Mesenchymal stem cell (in vitro differentiated cells and primary cell): ENCODE measurements at regions not wholly inside any gene's neighbourhood (a gene's known extent, or its start where the extent isn't known, plus 50 kb on each side); places are given as distances from the start of the nearest gene placed in this dataset.

Source experiments
- DNase-seq: peaks from one replicate; pipeline ENCODE4 v3.0.0-alpha.2; 2013
- H2AFZ ChIP-seq: one replicate; pipeline ENCODE4 v1.6.1; 2013; ENCODE audit warnings: low read depth, mild to moderate bottlenecking, control low read depth, inconsistent platforms, low read length, moderate library complexity
- H2AK5ac ChIP-seq: 2 replicates; pipeline ENCODE4 v1.6.1; 2013; ENCODE audit warnings: low read length, moderate library complexity, mild to moderate bottlenecking, inconsistent platforms; ENCODE audit not compliant: severe bottlenecking
- H2BK120ac ChIP-seq: one replicate; pipeline ENCODE4 v1.6.1; 2013; ENCODE audit warnings: low read depth, mild to moderate bottlenecking, inconsistent platforms, low read length, moderate library complexity
- H2BK12ac ChIP-seq, 2 experiments: one replicate each; pipeline ENCODE4 v1.6.1; 2013; ENCODE audit warnings: inconsistent platforms in 2 of 2, low read length in 2 of 2, mild to moderate bottlenecking in 2 of 2, moderate library complexity in 2 of 2, control low read depth in 1 of 2
- H2BK15ac ChIP-seq: one replicate; pipeline ENCODE4 v1.6.1; 2013; ENCODE audit warnings: mild to moderate bottlenecking, low read depth, inconsistent platforms; ENCODE audit not compliant: poor library complexity, severe bottlenecking
- H2BK5ac ChIP-seq: 2 replicates; pipeline ENCODE4 v1.6.1; 2013; ENCODE audit warnings: low read depth, mild to moderate bottlenecking, low read length, control low read depth, inconsistent platforms; ENCODE audit not compliant: poor library complexity, severe bottlenecking
- H3K14ac ChIP-seq, 2 experiments: one replicate each; pipeline ENCODE4 v1.6.1; 2013; ENCODE audit warnings: inconsistent platforms in 2 of 2, low read length in 2 of 2, control low read depth in 1 of 2, mild to moderate bottlenecking in 1 of 2, moderate library complexity in 1 of 2
- H3K18ac ChIP-seq, 2 experiments: one replicate each; pipeline ENCODE4 v1.6.1; 2013; ENCODE audit warnings: inconsistent platforms in 2 of 2, low read length in 2 of 2, control low read depth in 1 of 2, low read depth in 1 of 2, mild to moderate bottlenecking in 1 of 2
- H3K23ac ChIP-seq, 2 experiments: one replicate each; pipeline ENCODE4 v1.6.1; 2013; ENCODE audit warnings: inconsistent platforms in 2 of 2, low read length in 2 of 2, mild to moderate bottlenecking in 2 of 2, moderate library complexity in 2 of 2, control low read depth in 1 of 2
- H3K27ac ChIP-seq: 2 replicates; pipeline ENCODE4 v1.5.1; 2013; ENCODE audit warnings: mild to moderate bottlenecking, moderate library complexity, low read length, control low read depth, inconsistent platforms; ENCODE audit not compliant: poor library complexity, severe bottlenecking
- H3K27me3 ChIP-seq, 2 experiments: 2 replicates each; pipeline versions ENCODE4 v1.6.1 to v1.7.0; 2013; ENCODE audit warnings: low read length in 2 of 2, mild to moderate bottlenecking in 2 of 2, moderate library complexity in 2 of 2, control low read depth in 1 of 2, inconsistent platforms in 1 of 2; ENCODE audit not compliant: control insufficient read depth in 1 of 2, insufficient read depth in 1 of 2
- H3K36me3 ChIP-seq, 2 experiments: 2 replicates each; pipeline versions ENCODE4 v1.6.1 to v1.7.0; 2013; ENCODE audit warnings: low read length in 2 of 2, control low read depth in 1 of 2, inconsistent platforms in 1 of 2, low read depth in 1 of 2, mild to moderate bottlenecking in 1 of 2; ENCODE audit not compliant: insufficient read depth in 2 of 2, control insufficient read depth in 1 of 2
- H3K4ac ChIP-seq, 2 experiments: one replicate each; pipeline ENCODE4 v1.6.1; 2013; ENCODE audit warnings: inconsistent platforms in 2 of 2, low read length in 2 of 2, mild to moderate bottlenecking in 2 of 2, moderate library complexity in 2 of 2, control low read depth in 1 of 2, low read depth in 1 of 2
- H3K4me1 ChIP-seq: 2 replicates; pipeline ENCODE4 v1.6.1; 2013; ENCODE audit warnings: low read depth, low read length, control low read depth; ENCODE audit not compliant: control insufficient read depth, insufficient read depth
- H3K4me2 ChIP-seq: 2 replicates; pipeline ENCODE4 v1.6.1; 2013; ENCODE audit warnings: low read length, mild to moderate bottlenecking, inconsistent platforms; ENCODE audit not compliant: poor library complexity, severe bottlenecking
- H3K4me3 ChIP-seq, 2 experiments: 2 replicates each; pipeline versions ENCODE4 v1.5.1 to v1.7.0; 2013; ENCODE audit warnings: low read length in 2 of 2, mild to moderate bottlenecking in 2 of 2, control low read depth in 1 of 2, low read depth in 1 of 2; ENCODE audit not compliant: insufficient read depth in 1 of 2
- H3K79me1 ChIP-seq: replicated peaks from 2 replicates; pipeline ENCODE4 v1.6.1; 2013; ENCODE audit warnings: mild to moderate bottlenecking, control low read depth, low read length, inconsistent platforms; ENCODE audit not compliant: poor library complexity, severe bottlenecking
- H3K9ac ChIP-seq: 2 replicates; pipeline ENCODE4 v1.7.0; 2013; ENCODE audit warnings: mild to moderate bottlenecking, low read length, moderate library complexity
- H3K9me3 ChIP-seq: 2 replicates; pipeline ENCODE4 v1.7.0; 2013; ENCODE audit warnings: mild to moderate bottlenecking, low read length; ENCODE audit not compliant: control insufficient read depth
- H4K8ac ChIP-seq: one replicate; pipeline ENCODE4 v1.6.1; 2013; ENCODE audit warnings: inconsistent platforms, mild to moderate bottlenecking, low read length, moderate library complexity
- H4K91ac ChIP-seq: one replicate; pipeline ENCODE4 v1.6.1; 2013; ENCODE audit warnings: mild to moderate bottlenecking, low read length, inconsistent platforms
- WGBS: methylation state at CpG from one replicate; pipeline ENCODE4 v1.1.7; 2013; ENCODE audit warnings: mixed read lengths; 5-methylcytosine and 5-hydroxymethylcytosine counted together

DNA sequence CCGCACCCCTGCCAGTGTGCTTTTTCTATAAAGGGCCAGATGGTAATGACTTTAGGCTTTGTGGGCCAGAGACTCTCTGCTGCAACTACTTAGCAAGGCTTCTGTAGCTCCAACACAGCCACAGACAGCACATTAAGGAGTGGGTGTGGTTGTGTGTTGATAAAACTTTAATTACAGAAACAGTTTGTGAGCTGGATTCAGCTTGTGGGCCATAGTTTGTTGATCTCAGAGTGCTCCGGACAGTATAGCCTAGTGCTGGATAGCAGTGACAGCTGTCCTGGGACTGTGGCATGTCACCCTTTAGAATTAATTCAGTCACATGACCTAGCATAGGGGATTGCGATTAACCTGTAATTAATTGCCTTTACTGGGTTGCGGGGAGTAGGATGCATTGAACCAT lies 109.7 kb downstream of the ZNF664 start:
- H2BK12ac ChIP-seq, result no peak overlapping the region
- H3K36me3 ChIP-seq, result no peaks in the 10 kb centered on the region
- H3K27me3 ChIP-seq, result peaks cover 7 to 11% of the 10 kb centered on the region in 2 experiments
- no peak for DNase-seq
- H3K23ac ChIP-seq, result no peak overlapping the region
- H2BK120ac ChIP-seq, result no peak overlapping the region
- no peak overlapping the region for H3K18ac ChIP-seq
- H3K79me1 ChIP-seq, result no peaks in the 10 kb centered on the region
- H4K91ac ChIP-seq, result no peak overlapping the region
- no peaks in the 10 kb centered on the region for H3K9me3 ChIP-seq
- no peak overlapping the region for H3K27ac ChIP-seq
- H3K4me1 ChIP-seq, result no peaks in the 10 kb centered on the region
- no peak overlapping the region for H4K8ac ChIP-seq
- H2BK15ac ChIP-seq, result no peak overlapping the region
- no peak overlapping the region for H2AFZ ChIP-seq
- no peak overlapping the region for H2BK5ac ChIP-seq
- H3K9ac ChIP-seq, result no peak overlapping the region
- H3K14ac ChIP-seq, result no peak overlapping the region
- WGBS, result 100% methylated on average over 4 of the region's 4 CpGs
- no peak overlapping the region for H3K4ac ChIP-seq
- H3K4me3 ChIP-seq, result no peak overlapping the region
- no peak overlapping the region for H3K4me2 ChIP-seq
- no peak overlapping the region for H2AK5ac ChIP-seq

DNA sequence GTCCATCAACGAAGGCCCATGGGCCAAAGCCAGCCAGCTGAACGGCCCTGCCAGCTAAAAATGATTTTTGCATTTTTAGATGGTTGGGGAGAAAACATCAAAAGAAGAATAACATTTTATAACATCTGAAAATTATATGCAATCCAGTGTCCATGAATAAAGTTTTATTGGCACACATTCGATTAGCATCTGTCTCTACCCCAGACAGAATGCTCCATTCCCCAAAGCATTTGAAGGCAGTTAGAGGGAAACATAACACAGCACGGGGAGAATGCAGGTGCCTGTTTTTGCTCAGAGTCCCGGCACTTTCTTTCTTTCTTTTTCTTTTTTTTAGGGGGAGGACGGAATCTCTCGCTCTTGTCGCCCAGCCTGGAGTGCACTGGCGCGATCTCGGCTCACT lies 110.7 kb downstream of the ZNF664 start:
- H3K4me3 ChIP-seq, result no peak overlapping the region
- no peaks in the 10 kb centered on the region for H3K79me1 ChIP-seq
- no peak overlapping the region for H3K14ac ChIP-seq
- no peak overlapping the region for H3K4me2 ChIP-seq
- H3K4ac ChIP-seq, result no peak overlapping the region
- no peak for DNase-seq
- no peaks in the 10 kb centered on the region for H3K4me1 ChIP-seq
- H3K36me3 ChIP-seq, result no peaks in the 10 kb centered on the region
- no peak overlapping the region for H2AK5ac ChIP-seq
- H3K27ac ChIP-seq, result no peak overlapping the region
- H2BK12ac ChIP-seq, result no peak overlapping the region
- no peak overlapping the region for H2AFZ ChIP-seq
- H3K27me3 ChIP-seq, result peaks cover 3 to 11% of the 10 kb centered on the region in 2 experiments
- H3K18ac ChIP-seq, result no peak overlapping the region
- H2BK15ac ChIP-seq, result no peak overlapping the region
- H3K9ac ChIP-seq, result no peak overlapping the region
- no peak overlapping the region for H4K91ac ChIP-seq
- H4K8ac ChIP-seq, result no peak overlapping the region
- WGBS, result 87% methylated on average over 10 of the region's 11 CpGs
- no peak overlapping the region for H2BK5ac ChIP-seq
- no peaks in the 10 kb centered on the region for H3K9me3 ChIP-seq
- H2BK120ac ChIP-seq, result no peak overlapping the region
- no peak overlapping the region for H3K23ac ChIP-seq

DNA sequence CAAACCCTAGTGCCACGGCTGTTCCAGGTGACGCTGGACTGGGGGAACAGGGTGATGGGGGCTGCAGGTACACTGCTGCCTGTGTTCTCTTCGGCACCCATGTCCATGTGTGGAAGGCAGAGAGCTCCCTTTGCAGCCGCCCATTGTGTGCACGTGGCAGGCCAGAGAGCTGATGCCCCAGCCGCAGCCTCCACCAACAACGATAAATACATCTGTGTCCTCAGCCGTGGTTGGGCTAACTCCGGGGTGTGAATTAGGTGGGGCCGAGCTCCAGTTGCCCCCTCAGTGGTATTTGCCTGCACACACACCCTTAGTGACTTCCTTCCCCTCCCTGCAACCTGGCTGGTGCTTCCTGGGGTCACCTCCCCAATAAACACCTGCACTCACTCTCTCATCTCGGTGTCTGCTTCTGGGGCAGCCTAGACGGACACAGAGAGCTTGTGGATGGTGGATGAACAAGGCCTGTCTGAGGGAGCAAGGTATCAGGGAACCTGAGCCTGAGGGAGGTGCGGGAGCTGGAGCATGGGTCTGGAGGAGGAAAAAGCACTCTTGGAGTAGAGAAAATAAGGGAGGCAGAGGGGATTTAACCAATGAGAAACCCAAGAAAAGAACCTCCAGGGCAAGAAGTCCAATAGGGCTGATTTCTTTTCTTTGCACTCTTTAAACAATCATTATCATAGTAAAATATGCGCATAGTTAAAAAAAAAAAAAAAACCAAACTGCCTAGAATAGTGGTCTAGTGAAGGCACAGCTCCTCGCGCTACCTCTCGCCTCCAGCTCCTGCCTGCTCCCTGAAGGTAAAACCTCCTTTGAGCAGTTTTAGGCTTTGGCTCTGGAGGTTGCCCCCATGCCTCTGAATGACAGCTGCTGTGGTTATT lies 112.6 kb downstream of the ZNF664 start:
- Histone ChIP-seq H3K27ac (no peak overlapping the region), H3K79me1 (no peaks in the 10 kb centered on the region), H3K14ac (no peak overlapping the region), H4K8ac (no peak overlapping the region), H2BK15ac (no peak overlapping the region), H3K23ac (no peak overlapping the region), H3K9ac (no peak overlapping the region), H3K9me3 (no peaks in the 10 kb centered on the region), H2BK120ac (no peak overlapping the region), H3K27me3 (peaks cover 0 to 11% of the 10 kb centered on the region in 2 experiments), H2BK5ac (no peak overlapping the region), H3K36me3 (no peaks in the 10 kb centered on the region), H4K91ac (no peak overlapping the region), H3K4me3 (no peak overlapping the region), H3K18ac (no peak overlapping the region), H2AK5ac (no peak overlapping the region), H2BK12ac (no peak overlapping the region), H3K4ac (no peak overlapping the region), H2AFZ (no peak overlapping the region), H3K4me2 (no peak overlapping the region), H3K4me1 (no peaks in the 10 kb centered on the region)
- DNase-seq, result no peak
- WGBS, result 90% methylated on average over 17 of the region's 17 CpGs

DNA sequence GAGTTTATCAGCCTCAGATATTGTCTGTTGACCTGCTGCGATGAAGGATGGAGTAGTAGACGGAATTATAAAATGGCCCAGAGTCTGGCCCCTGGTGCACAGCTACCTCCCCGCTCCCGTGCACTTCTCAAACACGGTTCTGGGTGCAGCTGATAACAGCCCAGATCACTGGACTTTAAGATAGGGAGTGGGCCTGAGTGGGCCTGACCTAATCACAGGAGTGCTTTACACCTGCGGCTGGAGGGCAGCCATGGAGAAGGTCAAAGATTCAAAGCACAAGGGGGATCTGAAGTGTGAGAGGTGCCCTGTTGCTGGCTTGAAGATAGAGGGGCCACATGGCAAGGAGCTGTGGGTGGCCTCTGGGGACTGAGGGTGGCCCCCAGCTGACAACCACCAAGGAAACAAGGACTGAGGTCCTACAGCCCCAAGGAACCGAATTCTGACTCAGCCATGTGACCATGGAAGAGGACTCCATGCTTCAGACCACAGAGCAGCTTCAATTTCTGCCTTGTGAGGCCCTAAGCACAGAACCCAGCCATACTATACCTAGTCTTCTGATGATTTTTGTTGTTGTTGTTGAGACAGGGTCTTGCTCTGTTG lies 113.4 kb downstream of the ZNF664 start:
- no peak overlapping the region for H3K4ac ChIP-seq

More for the DNA sequence above, 113.4 kb downstream of the ZNF664 start:
- Histone ChIP-seq H3K27me3 (peaks cover 0 to 11% of the 10 kb centered on the region in 2 experiments), H3K36me3 (no peaks in the 10 kb centered on the region), H3K9ac (no peak overlapping the region), H3K14ac (no peak overlapping the region), H2BK5ac (no peak overlapping the region), H3K9me3 (no peaks in the 10 kb centered on the region), H3K4me2 (no peak overlapping the region), H4K91ac (no peak overlapping the region), H4K8ac (no peak overlapping the region), H3K4me3 (no peak overlapping the region), H3K23ac (no peak overlapping the region), H2AFZ (no peak overlapping the region), H3K79me1 (no peaks in the 10 kb centered on the region), H3K4me1 (no peaks in the 10 kb centered on the region), H2AK5ac (no peak overlapping the region), H2BK120ac (no peak overlapping the region), H2BK12ac (no peak overlapping the region), H3K18ac (no peak overlapping the region), H2BK15ac (no peak overlapping the region), H3K27ac (no peak overlapping the region)
- peak; percentile 6 for DNase-seq
- 95% methylated on average over 7 of the region's 7 CpGs for WGBS
